Stimulated activated CD4-positive, alpha-beta T cell treated with anti-CD3 and anti-CD28 coated beads, Interleukin-15, amount 100 ng/mL, for 24 hours (primary cell): ENCODE measurements at regions not wholly inside any gene's neighbourhood (a gene's known extent, or its start where the extent isn't known, plus 50 kb on each side); places are given as distances from the start of the nearest gene placed in this dataset.

ENCODE experiments used
- DNase-seq: peaks from one replicate; pipeline ENCODE4 v3.0.0-alpha.2; 2020

- no peak for DNase-seq
Observed at GRCh38 chr3:104549099-104549714, 817.5 kb upstream of the ALCAM start.

GRCh38 chr3:104553121-104553520 lies 813.6 kb upstream of the ALCAM start:
- no peak for DNase-seq

GRCh38 chr3:104554425-104554824 lies 812.3 kb upstream of the ALCAM start:
- DNase-seq: no peak

GRCh38 chr3:104555728-104556127 lies 811.0 kb upstream of the ALCAM start:
- DNase-seq: no peak

DNA sequence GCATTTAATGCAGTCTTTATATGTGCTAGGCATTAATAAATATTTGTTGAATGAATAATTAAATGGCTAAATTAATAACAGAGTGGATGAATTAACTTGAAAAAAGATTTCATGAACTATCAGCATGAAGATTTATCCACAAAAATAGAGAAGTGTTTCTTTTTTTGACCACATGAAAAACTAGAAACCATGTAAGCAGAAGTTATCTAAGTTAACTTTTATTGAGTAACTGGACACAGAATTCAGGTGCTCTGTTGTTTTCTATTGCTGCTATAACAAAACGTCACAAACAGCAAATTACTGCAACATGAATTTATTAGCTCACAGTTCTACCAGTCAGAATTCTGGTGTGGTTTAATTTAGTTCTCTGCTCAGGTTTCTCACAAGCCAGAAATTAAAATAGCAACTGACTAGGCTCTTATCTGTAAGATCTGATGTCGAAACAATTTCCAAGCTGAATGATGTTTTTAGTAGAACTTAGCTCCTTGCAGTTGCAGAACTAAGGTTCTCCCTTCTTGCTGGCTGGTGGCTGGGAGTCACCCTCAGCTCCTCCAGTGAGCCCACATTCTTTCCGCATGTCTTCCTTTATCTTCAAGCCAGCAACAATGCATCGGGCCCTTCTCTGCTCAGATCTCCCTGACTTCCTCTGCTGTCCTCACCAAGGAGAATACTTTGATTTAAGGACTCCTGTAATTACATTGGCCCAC lies 810.2 kb upstream of the ALCAM start:
- DNase-seq: no peak

DNA sequence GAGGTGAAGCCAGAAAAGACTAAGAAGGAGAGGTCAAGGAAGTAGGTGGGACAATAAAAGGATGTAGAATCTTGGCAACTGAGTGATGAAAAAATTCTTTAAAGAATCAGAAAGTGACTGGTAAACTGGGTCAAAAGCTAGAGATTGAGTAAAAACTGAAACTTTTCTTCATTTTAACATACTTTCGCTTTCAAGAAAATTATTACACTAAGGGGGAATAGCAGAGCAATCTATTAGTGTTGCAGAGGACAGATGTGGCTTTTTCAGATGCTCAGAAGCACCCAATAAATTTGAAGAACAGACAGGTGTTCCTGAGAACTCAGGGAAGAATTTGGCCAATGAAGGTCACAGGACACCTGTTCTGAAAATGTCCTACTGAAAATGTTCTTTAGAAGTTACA lies 805.4 kb upstream of the ALCAM start:
- DNase-seq: no peak

DNA sequence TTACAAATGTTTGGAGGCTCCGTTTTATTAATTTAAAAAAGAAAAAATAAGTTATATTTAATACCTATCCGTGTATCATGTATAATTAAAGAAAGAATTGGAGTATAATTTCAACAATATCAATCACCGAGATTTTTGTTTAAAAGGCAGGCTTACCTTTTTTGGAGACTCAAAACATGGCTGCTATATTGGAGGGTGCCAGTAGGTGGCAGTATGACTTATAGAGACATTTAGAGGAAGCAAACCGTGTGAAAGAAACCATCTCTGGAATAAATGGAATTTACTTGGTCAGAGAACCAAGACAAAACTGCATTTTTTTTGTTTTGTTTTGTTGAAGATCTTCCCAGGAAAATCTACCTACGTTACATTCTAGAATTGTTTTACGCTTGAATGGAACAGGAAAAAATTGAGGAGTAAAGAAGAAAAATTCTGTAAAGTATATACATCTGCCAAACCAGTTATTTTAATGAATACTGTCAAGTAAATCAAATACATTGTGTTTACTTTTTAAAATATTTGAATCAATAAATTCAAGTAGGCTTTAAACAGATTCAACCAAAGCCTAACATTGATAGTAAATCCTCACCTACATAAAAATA lies 802.6 kb upstream of the ALCAM start:
- DNase-seq: peak; percentile 73

DNA sequence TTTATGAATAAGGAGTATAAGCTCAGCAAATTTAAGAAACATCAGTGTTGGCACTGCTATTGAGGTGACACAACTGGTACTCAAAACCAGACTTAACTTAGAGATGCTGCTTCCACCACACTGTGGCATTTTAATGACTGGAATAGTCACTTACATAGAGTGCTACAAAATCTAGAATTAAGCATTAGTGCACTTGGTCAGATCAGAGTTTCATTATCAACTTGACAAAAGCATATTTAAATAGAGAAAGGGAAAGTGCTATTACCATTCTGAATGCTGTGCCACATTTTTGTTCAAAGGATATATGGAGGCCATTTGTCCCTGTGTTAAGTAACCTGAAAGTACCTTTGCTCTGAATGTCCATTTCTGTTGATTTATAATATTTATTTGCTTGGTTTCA lies 800.7 kb upstream of the ALCAM start:
- DNase-seq: no peak

DNA sequence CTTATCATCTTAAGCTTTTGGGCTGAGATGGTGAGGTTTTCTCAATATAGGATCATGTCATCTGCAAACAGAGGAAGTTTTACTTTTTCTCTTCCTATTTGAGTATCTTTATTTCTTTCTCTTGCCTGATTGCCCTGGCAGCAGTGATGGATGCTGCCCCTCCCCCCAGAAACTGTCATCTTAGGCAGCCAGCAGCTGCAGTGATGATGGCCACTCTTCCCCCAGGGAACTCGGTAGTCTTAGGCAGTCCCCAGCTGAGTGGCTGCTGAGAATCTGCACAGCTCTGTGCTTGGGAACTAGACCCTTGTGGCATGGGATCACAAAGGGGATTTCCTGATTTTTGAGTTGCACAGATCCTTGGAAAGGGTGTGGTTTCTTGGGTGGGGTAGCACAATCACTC lies 791.1 kb upstream of the ALCAM start:
- no peak for DNase-seq

GRCh38 chr3:104578558-104578957 lies 788.2 kb upstream of the ALCAM start:
- no peak for DNase-seq

GRCh38 chr3:104582092-104582491 lies 784.6 kb upstream of the ALCAM start:
- no peak for DNase-seq

- DNase-seq: no peak
Observed at GRCh38 chr3:104584682-104585081, 782.0 kb upstream of the ALCAM start.

DNA sequence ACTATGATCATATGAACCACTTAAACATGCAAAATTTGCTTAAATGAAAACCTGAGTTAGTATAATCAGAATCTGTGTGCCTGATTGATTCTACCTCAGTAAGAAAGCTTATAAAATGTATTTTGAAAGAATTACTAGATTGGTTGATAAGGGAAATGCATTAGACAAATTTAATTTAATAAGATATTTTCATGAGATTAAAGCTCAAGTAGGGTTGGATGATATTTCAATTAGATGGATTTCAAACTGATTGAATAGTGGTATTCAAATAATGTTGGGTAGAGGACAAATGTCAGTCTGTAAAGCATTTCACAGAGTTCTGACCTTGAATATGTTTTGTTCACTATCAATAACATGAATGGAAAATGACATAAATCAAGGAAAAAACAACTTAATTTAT lies 780.4 kb upstream of the ALCAM start:
- no peak for DNase-seq

GRCh38 chr3:104588442-104588841 lies 778.3 kb upstream of the ALCAM start:
- DNase-seq: no peak

- no peak for DNase-seq
Observed at GRCh38 chr3:104591776-104592175, 774.9 kb upstream of the ALCAM start.

- DNase-seq: no peak
Observed at GRCh38 chr3:104594491-104594890, 772.2 kb upstream of the ALCAM start.

GRCh38 chr3:104596054-104596453 lies 770.7 kb upstream of the ALCAM start:
- no peak for DNase-seq

DNA sequence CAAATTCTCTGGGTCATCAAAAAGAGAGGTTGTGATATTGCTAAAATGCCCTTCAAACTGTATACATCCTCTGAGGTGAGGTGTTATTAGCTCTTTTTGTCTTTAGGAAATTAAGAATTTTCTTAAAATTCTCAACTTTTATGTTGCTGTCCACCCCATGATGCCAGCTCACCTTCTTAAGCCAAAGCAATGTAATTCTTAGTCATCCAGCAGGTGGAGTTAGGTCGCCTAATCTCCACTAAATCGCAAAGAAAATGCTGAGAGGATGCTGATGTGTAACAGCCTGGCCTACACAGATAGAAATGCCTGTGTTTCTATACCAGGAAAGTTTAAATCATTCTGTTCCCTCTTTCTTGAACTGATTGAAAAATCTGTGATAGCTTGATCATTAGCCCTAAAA lies 770.2 kb upstream of the ALCAM start:
- no peak for DNase-seq

- no peak for DNase-seq
Observed at GRCh38 chr3:104598848-104599511, 767.7 kb upstream of the ALCAM start.

DNA sequence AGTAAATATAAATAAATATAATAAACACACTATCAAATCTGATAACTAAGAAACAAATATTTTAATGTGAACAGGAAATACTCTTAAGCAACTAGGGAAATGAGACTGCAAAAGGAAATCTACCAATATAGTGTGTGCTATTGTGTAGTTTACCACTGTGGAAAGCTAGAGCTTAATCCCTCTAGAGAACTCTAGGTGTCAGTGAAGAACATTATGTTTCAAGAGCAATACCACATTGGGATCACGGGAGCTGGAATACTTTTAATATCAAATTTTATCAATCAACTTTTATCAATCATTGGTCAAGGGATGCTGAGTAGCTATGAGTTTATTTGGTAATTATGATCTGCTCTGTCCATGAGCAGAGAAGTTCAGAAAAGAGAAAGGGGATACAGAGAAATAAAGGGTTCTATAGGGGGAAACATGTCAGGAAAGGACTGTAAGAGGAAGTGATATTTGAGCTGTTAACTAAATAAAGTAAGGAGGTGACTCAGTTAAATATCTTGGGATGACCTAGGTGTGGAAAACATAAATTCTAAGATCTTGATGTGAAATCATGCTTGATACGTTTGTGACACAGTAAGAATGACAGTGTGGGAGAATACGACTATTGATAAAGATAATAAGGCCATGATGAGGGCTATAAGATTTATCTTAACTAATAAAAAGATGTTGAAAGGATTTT lies 762.2 kb upstream of the ALCAM start:
- no peak for DNase-seq

- DNase-seq: no peak
Observed at GRCh38 chr3:104606812-104607211, 759.9 kb upstream of the ALCAM start.

DNA sequence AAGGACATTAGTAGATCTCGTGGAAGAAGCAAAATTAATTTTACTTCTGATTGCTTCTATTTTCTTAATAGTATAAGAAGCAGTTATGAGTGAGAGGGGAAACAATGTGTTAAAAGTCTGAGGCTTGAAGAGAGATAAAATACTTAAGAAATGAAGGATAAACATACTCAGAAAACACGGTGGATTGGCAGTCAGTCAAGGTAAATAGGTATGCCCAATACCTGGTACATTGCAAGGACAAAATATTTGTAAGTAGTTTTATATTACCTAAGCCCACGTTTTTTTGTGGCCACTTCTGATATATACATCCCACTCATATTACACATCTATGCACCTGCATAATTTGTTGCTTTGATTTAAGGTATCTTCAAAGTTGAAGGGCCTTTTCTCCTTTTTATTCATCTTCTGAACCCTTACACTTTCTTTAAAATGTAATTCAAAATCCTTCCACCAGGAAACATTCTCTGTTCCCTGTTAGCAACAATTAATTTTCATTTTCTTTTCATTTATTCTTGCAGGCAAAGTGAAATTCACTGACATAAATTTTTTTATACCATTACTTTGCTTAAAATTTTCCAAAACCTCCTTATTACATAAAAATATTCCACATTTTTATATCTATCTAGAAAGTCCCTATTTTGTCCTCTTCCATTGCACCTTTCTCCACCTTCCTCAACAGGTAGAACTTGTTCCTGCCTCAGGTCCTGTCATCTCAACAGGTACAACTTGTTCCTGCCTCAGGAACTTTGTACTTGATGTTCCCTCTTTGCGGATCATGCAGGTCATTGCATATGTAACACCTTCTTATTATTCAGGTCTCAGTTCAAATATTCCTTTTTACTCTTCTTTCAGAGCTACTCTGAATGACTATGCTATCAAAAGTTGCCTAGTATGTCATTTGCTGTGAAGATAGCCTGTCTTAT lies 755.7 kb upstream of the ALCAM start:
- DNase-seq: no peak
